ENCODE measurements at regions not wholly inside any gene's neighbourhood (a gene's known extent, or its start where the extent isn't known, plus 50 kb on each side); places are given as distances from the start of the nearest gene placed in this dataset.
A peak's percentile ranks its signal among the peaks of the same experiment; 100 is the strongest.
"Not testable (repeated sequence)": the region's sequence is repeated elsewhere in the genome, so short reads cannot be mapped to it uniquely, and the experiment has no call there.

DNA sequence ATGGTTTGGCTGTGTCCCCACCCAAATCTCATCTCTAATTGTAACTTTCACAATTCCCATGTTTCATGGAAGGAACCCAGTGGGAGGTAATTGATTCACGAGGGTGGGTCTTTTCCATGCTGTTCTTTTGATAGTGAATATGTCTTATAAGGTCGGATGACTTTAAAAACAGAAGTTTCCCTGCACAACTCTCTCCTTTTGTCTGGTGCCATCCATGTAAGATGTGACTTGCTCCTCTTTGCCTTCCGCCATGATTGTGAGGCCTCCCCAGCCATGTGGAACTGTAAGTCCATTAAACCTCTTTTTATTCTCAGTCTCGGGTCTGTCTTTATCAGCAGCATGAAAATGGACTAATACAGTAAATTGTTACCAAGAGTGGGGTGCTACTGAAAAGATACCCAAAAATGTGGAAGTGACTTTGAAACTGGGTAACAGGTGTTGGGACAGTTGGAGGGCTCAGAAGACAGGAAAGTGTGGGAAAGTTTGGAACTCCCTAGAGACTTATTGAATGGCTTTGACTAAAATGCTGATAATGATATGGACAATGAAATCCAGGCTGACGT lies 251.4 kb upstream of the GK2 start:
- DNase-seq: not testable (repeated sequence)

DNA sequence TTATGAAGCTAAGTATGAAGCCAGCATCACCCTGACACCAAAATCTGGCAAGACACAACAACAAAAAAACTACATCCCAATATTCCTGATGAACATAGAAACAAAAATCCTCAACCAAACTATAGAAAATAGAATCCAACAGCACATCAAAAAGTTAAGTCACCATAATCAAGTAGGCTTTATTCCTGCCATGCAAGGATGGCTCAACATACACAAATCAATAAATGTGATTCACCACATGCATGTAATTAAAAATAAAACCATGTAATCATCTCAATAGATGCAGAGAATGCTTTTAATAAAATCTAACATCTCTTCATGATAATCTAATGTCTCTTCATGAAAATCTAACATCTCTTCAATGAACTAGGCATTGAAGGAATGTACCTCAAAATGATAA lies 249.4 kb upstream of the GK2 start:
- no peak for DNase-seq

DNA sequence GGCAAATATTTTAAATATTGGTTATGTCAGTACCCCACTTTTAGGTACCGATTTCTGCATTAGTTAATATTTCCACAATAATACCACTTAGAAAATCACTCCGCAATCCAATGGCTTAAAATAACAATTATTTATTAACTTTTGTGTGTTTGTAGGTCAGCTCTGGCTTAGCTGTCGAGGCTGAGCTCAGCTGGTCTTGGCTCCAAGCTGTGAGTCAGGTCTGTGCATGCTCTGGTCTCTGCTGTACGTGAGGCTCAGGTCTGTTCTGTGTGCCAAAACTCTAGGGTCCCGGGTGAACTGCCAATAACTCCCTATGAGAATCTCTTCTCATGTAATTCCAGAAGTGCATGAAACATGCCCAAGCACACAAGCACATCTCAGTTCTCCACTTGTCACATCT lies 245.8 kb upstream of the GK2 start:
- DNase-seq: no peak

GRCh38 chr4:79652738-79653137 lies 244.7 kb upstream of the GK2 start:
- no peak for DNase-seq

GRCh38 chr4:79652232-79652631 lies 244.2 kb upstream of the GK2 start:
- peak; percentile 57 for DNase-seq

DNA sequence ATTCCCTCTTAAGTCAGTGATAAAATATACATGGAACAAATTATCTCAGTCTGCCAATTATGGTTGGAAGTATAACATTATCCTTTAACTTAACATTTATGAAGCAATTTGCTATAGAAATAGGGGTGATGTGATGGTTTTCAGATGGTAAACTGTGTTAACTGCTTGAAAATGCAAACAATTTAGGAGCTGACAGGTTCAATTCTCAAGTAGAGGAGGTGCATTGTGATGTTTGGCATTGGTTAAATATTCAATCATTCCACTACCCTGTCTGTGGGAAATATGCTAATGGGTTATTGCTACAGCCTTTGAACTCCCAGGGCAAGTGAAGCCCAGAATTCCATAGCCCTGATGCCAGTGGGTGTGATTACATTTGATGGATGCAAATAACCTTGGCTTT lies 243.4 kb upstream of the GK2 start:
- DNase-seq: peak; percentile 46

DNA sequence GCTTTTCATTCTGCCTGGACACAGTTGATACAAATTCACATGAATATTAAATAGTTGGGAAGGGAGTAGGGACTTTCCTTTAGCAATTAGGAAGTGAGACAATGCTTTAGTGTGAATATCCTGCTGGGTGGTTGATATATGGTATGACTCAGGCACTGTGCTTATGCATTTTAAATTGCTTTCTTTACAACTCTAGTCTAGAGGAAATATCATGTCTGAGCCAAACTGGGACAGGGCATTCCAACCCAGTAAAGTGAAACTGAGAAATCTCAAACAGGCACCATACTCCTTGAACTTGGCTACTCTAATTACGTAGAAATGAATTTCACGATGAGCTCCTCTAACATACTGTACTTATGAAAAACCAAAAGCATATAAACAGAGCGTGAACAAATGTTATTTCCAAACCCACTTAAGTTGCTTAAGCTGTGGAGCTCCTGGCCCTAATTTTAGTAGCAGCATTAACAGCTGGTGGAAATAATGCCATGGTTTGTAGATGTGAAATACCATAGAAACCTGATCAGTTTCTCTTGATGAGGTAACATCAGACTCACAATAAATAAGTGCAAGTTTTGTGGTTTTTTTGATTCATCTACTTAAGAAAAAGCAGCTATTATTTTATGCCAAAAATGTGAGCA lies 242.9 kb upstream of the GK2 start:
- DNase-seq: peak; percentile 73

GRCh38 chr4:79650217-79650616 lies 242.2 kb upstream of the GK2 start:
- peak; percentile 41 for DNase-seq

- DNase-seq: no peak
These were observed 237.9 kb upstream of the GK2 start for GRCh38 chr4:79645942-79646341.

DNA sequence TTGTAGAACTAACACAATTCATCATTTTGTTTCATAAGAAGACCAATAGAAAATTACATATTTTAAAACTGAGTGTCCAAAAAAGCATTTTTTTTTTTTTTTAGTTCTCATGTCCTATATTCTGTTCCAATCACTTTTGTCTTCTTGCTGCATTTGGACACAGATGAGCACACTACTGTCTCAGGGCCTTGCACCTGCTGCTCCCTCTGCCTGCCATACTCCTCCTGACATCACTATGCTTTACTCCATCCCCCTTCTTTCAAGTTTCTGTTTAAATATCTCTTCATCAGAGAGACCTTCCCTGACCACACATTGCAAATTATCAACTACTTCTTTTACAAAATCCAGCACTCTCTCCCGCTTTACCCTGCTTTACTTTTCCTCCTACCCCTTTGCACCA lies 230.7 kb upstream of the GK2 start:
- no peak for DNase-seq

- no peak for DNase-seq
These were observed 229.0 kb upstream of the GK2 start for GRCh38 chr4:79636991-79637390.

DNA sequence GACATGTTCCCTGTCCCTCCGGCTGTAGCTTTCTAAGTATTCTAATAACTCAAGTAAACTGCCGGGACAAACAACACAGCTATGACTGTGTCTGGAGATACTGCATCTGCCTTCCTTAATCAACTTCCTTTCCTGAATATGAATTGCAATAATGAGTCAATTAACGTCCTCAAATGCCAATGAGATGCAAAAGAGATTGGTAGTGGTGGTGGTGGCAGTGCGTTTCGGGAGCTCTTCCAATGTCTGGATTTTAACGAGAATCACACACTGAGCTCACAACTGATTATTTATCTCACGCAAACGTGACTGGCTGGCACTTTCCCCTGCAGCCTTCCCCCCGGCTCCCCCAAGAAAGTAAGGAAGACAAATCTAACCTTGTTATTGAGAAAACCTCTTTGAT lies 226.1 kb upstream of the GK2 start:
- DNase-seq: no peak

DNA sequence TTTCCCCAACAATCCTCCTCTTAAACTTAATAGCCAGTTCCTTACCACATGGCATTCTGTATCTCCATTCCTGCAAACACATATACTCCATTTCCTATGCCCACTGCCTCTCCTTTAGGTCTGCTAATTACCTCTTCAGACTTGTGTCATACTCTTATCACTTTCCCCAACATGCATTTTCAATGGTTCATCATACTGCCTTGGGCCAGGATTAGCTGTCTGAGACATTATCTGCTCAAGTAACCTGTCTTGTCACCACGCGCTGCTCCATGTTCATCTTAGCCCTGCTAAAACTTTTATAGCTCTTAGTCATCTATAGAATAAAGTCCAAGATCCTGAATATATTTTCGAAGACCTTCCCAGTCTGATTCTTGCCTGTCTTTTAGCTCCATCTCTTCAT lies 224.1 kb upstream of the GK2 start:
- DNase-seq: no peak

- DNase-seq: no peak
These were observed 218.6 kb upstream of the GK2 start for GRCh38 chr4:79626611-79627010.

DNA sequence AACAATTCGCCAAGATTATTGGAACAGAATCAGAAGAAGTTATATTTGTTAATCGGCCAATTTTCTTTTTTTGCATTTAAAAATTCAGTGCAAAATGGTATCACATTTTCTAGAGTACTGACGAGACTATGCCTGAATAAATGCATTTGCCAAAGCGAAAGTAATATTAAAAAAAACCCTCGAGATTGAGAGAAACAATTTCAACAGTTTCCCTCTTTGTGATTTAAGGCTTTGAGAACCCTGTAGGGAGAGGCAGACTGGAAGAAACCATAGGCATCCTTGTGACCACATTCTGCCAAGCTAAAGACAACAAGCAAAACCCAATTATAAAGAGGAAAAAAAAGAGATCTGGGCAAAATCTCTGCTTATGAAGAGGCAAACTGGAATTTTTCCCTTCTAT lies 218.1 kb upstream of the GK2 start:
- no peak for DNase-seq

DNA sequence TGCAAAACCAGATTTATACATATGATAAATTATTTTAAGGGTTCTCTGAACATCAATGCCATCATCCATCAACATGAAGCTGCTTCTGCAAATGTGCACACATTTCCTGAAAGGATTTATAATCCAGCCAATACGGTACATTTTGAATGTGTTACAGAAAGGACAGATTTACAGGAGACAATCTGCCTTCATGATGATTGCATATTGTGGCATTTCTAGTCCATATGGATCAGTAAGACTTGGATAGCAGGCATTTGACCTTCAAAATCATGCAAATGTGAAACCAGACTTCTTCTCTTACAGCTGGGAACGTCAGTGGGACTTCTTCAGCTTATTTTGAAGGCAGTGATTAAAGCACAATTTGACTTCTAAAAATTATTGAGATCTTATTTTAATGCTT lies 217.3 kb upstream of the GK2 start:
- DNase-seq: no peak

GRCh38 chr4:79623021-79623870 lies 215.2 kb upstream of the GK2 start:
- peak; percentile 14 for DNase-seq

DNA sequence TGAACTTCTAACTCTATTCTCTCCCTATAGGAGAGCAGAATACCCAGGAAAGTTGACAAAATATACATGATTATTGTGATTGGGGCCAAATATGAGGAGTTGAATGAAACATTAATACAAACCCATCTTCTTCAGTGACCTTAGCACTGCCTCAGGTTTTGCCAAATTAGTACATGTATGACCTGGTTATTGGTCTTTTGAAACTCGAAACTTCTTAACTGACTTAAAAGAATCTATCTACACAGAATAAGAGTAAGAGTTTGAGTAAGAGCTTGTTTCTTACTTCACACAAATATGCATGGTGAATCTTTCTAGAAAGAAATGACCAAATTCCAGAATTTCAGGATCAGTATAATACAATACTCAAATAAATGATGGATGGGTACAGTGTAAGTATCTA lies 213.0 kb upstream of the GK2 start:
- DNase-seq: no peak

GRCh38 chr4:79620617-79621016 lies 212.6 kb upstream of the GK2 start:
- DNase-seq: no peak

- no peak for DNase-seq
These were observed 205.4 kb upstream of the GK2 start for GRCh38 chr4:79613269-79613935.

DNA sequence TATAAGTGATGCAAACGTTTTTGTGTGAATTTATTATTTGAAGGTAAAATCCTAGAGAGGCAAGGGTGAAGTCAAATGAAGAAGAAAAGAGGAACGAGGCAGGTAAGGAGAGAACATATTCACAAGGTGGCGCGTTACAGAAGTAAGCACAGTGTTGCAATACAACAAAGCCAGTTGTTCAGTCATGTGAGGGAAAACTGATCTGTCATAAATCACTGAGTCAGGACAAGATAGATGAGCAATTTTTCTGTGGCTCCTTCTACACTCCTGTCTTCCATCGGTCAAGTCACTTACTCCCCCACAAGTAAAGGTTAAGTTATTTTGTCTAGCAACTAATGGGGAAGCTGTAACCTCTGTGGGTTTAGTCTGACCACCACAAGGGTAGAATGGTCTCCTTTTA lies 203.0 kb upstream of the GK2 start:
- DNase-seq: no peak

- peak; percentile 11 for DNase-seq
These were observed 201.8 kb upstream of the GK2 start for GRCh38 chr4:79609817-79610216.

- no peak for DNase-seq
These were observed 200.0 kb upstream of the GK2 start for GRCh38 chr4:79607979-79608378.

DNA sequence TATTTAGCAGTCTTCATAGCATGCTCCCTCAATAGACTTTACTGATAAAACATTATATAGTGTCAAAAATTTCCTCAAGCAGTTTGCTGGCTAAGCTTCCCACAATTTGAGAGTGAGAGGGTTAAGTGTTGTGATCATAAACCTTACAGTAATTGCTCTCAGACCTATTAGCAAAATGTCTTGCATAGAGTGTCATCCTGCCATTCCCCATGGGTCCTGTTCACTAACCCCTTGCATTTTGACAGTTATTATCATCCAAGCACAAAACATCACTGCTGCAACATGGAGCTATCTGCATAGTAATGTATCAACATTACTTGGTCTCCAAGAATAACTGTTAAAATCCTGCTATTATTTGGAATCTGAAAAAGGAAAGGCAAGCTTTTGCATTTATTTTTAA lies 196.1 kb upstream of the GK2 start:
- DNase-seq: no peak

Data from fibroblast of skin of right biceps (primary cell).